H1 (cell line): ENCODE measurements at regions not wholly inside any gene's neighbourhood (a gene's known extent, or its start where the extent isn't known, plus 50 kb on each side); places are given as distances from the start of the nearest gene placed in this dataset.

Experiments
- BRCA1 ChIP-seq: IDR thresholded peaks from 2 replicates; pipeline ENCODE4 v1.6.1; 2012; ENCODE audit warnings: low read depth, low read length, improper control_type of control experiment
- EP300 ChIP-seq, 2 experiments: IDR thresholded peaks; 1 replicate in 1 of 2; 2 replicates in 1 of 2; pipeline ENCODE4 v1.6.1; 2011 to 2012; ENCODE audit warnings: low read depth in 2 of 2, low read length in 2 of 2, mild to moderate bottlenecking in 2 of 2, borderline replicate concordance in 1 of 2, inconsistent platforms in 1 of 2, moderate library complexity in 1 of 2
- MAFK ChIP-seq: IDR thresholded peaks from 2 replicates; pipeline ENCODE4 v1.6.1; 2012; ENCODE audit warnings: low read depth, mild to moderate bottlenecking, improper control_type of control experiment, low read length
- SUZ12 ChIP-seq: fragments of 200-600 bp; sonication (generic); IDR thresholded peaks from 2 replicates; pipeline ENCODE4 v1.6.1; 2012; ENCODE audit warnings: mild to moderate bottlenecking, inconsistent platforms, low read length, moderate library complexity, mixed read lengths

GRCh38 chr5:45098483-45098882 is 289.7 kb downstream of the MRPS30 start (continued):
- no peak for TF ChIP-seq SUZ12
- TF ChIP-seq EP300 (IDR thresholded peaks at IDR 0.05; ENCODE audit: borderline replicate concordance in 1 of 2, low read depth in 2 of 2, low read length in 2 of 2): no peak
- no peak for TF ChIP-seq MAFK
- TF ChIP-seq BRCA1: no peak
